ENCODE measurements at regions not wholly inside any gene's neighbourhood (a gene's known extent, or its start where the extent isn't known, plus 50 kb on each side); places are given as distances from the start of the nearest gene placed in this dataset.

DNA sequence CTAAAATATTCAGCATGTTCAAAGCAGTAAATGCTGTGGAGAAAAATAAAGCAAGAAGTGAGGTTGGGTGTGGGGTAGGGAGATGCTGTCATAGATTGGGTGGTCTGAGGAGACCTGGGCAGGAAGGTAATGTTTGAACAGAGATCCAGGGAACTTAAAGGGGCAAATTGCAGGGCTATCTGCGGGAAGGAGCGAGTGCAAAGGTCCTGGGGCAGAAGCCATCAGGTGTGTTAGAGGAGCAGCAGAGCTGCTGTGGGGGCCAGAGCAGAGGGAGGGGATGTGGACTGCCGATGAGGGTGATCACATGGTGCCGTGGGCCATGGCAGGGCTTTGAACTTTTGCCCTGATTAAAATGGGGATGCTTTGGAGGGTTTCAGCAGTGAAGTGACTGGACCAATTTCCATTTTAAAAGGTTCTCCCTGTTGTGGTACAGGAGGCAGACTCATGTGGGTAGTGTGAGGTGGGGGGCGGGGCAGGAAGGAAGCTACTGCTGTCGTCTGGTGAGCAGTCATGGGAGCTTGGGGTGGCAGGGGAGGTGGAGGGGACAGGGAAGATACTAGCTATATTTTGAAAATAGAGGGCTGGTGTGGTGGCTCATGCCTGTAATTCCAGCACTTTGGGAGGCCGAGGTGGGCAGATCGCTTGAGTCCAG lies 145.0 kb downstream of the AACS start:
- DNase-seq (ENCODE audit: low read depth): no peak
- TF ChIP-seq, protein P1, sequence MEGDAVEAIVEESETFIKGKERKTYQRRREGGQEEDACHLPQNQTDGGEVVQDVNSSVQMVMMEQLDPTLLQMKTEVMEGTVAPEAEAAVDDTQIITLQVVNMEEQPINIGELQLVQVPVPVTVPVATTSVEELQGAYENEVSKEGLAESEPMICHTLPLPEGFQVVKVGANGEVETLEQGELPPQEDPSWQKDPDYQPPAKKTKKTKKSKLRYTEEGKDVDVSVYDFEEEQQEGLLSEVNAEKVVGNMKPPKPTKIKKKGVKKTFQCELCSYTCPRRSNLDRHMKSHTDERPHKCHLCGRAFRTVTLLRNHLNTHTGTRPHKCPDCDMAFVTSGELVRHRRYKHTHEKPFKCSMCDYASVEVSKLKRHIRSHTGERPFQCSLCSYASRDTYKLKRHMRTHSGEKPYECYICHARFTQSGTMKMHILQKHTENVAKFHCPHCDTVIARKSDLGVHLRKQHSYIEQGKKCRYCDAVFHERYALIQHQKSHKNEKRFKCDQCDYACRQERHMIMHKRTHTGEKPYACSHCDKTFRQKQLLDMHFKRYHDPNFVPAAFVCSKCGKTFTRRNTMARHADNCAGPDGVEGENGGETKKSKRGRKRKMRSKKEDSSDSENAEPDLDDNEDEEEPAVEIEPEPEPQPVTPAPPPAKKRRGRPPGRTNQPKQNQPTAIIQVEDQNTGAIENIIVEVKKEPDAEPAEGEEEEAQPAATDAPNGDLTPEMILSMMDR (IDR thresholded peaks at IDR 0.05; ENCODE audit: insufficient read depth, low read depth, low read length, missing control alignments): no peak
- H3K4me3 ChIP-seq (ENCODE audit: low read length): no peak overlapping the region

DNA sequence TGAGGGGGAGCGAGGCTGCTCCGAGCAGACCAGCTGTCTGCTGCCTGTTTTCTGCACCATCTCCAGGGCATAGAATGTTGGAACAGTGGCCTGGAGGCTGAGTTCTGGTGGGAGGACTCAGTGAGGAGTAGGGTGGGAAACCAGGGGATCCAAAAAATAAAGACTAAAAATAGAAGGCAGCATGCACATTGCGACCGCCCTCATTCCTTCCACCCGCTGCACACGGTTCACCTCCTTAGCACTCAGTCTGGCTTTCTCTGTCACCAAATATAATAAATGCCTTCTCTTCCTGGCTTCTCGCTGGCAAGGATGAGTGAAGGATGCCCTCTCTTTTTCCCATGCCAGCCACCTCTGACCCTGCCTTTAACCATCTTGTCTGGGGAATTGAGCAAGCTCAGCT lies 146.2 kb downstream of the AACS start:
- TF ChIP-seq, protein P1 (IDR thresholded peaks at IDR 0.05; ENCODE audit: insufficient read depth, low read depth, low read length, missing control alignments): no peak
- no peak overlapping the region for H3K4me3 ChIP-seq (ENCODE audit: low read length)
- DNase-seq (ENCODE audit: low read depth): no peak

DNA sequence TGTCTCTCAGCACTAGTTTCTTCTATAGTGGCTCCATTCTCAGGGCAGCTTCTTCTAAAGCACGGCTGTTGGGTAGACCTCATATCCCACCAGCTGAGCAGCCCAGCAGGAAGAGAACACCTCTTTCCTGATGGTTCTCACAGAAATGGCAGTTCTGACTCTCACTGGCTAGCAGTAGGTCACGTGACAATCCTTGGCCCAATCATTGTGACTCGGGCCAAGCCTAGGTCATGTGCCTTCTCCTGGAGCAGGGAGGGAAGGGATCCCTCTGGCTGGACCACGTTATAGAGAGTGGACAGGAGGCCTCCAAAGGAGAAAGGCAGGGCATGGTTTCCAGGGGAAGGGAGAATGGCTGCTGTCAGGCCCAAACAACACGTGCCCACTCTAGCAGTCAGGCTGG lies 149.1 kb downstream of the AACS start:
- no peak for DNase-seq (ENCODE audit: low read depth)
- TF ChIP-seq, protein P1 (IDR thresholded peaks at IDR 0.05; ENCODE audit: insufficient read depth, low read depth, low read length, missing control alignments): no peak
- no peak overlapping the region for H3K4me3 ChIP-seq (ENCODE audit: low read length)

DNA sequence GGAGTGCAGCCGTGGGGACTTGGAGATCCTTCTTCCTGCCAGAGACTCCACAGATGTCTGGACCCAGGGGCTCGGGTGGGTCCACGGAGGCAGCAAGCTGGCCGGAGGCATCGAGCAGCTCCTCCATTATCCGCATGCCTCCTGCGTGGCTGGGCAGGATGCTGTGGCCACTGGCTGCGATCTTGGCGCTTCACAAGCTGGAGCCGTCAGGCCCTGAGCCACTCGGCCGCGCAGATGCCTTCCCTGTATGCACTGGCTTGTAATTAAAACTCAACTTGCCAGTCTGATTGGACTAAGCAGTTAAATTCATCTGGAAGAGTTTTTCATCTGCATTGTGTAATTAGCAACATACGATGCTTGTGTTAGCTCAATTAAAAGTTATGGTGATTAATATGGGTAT lies 151.5 kb downstream of the AACS start:
- DNase-seq (ENCODE audit: low read depth): no peak
- no peak overlapping the region for H3K4me3 ChIP-seq (ENCODE audit: low read length)
- TF ChIP-seq, protein P1 (IDR thresholded peaks at IDR 0.05; ENCODE audit: insufficient read depth, low read depth, low read length, missing control alignments): no peak

DNA sequence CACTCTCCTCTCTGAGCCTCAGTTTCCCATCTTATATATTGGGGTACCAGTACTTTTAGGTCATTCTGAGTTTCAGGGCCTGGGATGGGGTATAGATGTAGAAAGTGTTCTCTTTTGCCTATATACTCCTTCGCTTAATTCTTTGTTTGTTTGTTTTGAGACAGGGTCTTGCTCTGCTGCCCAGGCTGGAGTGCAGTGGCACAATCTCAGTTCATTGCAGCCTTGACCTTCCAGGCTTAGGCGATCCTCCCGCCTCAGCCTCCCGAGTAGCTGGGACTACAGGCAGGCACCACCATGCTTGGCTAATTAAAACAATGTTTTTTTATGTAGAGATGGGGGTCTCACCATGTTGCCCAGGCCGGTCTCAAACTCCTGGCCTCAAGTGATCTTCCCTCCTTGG lies 152.1 kb downstream of the AACS start:
- no peak for DNase-seq (ENCODE audit: low read depth)
- TF ChIP-seq, protein P1 (IDR thresholded peaks at IDR 0.05; ENCODE audit: insufficient read depth, low read depth, low read length, missing control alignments): no peak
- no peak overlapping the region for H3K4me3 ChIP-seq (ENCODE audit: low read length)

DNA sequence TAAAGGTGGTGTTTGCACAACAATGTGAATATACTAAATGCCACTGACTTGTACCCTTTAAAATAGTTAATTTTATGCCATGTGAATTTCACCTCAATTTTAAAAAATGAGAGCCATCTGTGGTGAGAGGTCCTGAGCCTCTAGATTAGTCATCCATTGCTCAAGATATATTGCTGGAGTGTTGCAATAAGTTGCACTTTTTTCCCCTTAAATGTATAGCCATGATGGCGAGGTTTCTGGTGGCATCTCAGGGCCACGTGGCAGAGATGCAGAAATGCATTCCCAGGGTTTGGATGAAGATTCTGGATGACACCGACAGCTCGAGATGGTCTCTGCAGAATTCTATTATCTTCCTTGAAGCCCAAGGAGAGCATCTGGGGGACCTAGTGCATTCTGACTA lies 153.7 kb downstream of the AACS start:
- DNase-seq (ENCODE audit: low read depth): peak; percentile 8
- TF ChIP-seq, protein P1 (IDR thresholded peaks at IDR 0.05; ENCODE audit: insufficient read depth, low read depth, low read length, missing control alignments): no peak
- no peak overlapping the region for H3K4me3 ChIP-seq (ENCODE audit: low read length)

All from epithelial cell of esophagus (primary cell).